NOMO-1 treated with DMSO at 0.1 percent for 48 hours (cell line): ENCODE measurements at regions not wholly inside any gene's neighbourhood (a gene's known extent, or its start where the extent isn't known, plus 50 kb on each side); places are given as distances from the start of the nearest gene placed in this dataset.
"Not testable (repeated sequence)": the region's sequence is repeated elsewhere in the genome, so short reads cannot be mapped to it uniquely, and the experiment has no call there.

ENCODE experiments used
- DNase-seq: peaks from one replicate; lab custom pipeline; 2025; ENCODE audit not compliant: unreplicated experiment; lab: John Stamatoyannopoulos, UW

DNA sequence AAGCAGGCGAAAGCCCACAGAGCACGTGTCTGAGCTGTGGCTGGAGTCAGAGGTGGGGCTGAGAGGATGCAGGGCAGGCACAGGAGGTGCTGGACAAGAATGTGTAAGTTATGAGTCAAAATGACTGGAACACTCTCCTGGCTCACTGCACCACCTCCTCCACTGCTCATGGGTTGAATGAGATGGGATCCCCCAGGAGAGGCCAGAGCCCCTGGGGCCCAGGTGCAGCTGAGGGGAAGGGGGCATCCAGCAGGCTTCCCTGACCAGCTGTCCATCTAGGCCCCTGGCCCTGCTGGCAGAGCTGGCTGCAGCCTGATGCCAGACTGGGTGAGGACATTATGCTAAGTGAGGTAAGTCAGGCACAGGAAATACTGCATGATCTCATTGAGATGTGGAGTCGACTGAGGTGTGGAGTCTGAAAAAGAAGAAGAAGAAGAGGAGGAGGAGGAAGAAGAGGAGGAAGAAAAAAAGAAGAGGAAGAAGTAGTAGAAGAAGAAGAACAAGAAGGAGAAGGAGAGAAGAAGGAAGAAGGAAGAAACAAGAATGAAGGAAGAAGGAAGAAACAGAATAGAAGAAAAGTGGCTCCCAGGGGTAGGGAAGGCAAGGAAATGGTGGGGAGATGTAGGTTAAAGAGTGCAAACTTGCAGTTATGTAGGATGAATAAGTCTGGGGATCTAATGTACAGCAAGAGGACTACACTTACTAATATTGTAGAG, 747.4 kb downstream of the UQCRFS1 start:
- DNase-seq: no peak

DNA sequence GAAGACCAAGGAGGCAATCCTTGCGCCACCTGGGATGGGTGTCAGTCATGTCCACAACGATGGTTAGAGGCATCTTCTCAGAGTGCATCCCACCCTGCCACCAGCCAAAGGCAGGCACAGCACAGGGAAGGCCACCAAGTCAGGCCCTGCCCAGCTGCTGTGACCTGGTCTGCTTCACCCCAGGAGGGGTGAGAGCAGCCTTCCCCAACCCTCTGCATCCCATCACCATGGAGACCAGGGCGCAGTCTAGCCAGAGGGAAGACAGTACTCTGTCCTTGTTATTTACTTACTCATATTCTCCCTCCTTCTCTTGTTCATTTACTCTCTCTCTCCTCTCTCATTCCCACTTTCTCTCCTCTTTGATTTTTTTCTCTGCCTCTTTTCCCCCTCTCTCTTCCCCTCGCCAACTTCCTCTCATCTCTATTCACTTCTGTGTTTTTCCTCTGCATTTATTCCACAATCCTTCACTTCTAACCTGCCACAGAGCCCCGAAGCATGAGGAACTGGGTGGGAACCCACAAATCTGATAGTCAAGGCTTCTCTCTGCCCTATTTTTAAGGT, 749.4 kb downstream of the UQCRFS1 start:
- DNase-seq: no peak

DNA sequence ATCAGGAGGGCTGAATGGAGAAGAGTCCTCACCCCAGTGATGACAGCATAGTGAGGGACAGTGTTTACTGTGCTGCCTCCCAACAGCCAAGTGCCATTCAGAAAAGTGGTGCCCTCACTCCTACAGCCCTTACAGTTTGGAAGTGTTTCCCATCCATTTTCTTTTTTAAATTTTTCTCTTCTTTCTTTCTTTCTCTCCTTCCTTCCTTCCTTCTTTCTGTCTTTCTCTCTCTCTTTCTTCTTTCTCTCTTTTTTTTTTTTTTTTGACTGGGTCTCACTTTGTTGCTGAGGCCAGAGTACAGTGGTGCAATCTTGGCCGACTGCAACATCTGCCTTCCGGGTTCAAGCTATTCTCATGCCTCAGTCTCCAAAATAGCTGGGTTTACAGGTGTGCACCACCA, 755.3 kb downstream of the UQCRFS1 start:
- no peak for DNase-seq

DNA sequence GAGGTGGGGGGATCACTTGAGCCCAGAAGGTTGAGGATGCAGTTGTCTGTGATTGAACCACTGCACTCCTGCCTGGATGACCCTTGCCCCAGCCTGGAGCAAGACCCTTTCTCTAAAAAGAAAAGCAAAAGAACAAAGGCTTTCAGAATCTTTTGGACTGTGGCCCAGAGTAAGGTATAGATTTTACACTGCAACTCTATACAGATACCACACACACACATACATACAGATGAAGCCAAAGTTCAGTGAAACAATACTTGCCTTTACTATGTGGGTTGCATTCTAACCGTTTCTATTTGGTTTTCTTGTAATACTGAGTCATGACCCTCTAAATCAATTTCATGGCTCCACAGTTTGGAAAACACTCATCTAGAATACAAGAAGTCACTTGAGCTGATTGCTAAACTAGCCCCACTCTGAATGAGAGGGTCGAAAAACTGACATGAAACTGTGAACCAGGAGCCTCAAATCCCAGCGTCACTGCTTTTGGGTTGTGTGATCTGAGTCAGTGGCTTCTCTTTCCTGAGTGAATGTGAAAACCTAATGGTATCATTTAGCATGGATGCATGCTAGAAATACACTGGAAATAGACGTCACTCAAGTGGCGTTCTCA, 756.1 kb downstream of the UQCRFS1 start:
- no peak for DNase-seq

DNA sequence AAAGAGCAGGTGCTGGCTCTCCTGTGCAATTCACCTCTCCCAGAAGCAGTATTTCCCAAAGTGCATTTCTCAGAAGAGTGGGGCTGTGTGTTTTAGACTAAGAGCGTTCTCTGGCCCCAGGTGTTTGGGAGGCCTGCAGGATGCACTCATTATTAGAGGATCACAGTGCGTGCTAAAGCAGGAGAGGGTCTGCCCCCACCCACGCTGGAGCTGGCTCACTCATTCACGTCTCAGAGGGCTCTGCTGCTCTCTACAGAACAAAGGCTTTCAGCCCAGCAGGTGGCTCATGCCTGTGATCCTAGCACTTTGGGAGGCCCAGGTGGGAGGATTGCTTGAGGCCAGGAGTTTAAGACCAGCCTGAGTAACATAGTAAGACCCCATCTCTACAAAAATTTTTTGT, 756.7 kb downstream of the UQCRFS1 start:
- DNase-seq: no peak

DNA sequence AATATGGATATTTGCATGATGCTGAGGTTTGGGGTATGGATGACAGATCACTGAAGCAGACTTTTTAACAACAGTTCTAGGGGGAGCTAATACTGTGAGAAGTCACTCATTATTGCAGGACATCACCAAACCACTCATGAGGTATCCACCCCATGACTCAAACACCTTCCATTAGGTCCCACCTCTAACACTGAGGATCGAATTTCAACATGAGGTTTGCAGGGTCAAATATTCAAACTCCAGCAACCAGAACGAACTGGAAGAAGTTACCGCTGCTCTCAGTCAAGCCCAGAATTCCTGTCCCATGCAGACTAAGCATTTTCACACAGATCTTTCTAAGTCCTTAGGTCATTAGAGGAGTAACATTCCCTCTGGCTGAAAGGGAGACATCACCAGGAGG, 758.9 kb downstream of the UQCRFS1 start:
- no peak for DNase-seq

DNA sequence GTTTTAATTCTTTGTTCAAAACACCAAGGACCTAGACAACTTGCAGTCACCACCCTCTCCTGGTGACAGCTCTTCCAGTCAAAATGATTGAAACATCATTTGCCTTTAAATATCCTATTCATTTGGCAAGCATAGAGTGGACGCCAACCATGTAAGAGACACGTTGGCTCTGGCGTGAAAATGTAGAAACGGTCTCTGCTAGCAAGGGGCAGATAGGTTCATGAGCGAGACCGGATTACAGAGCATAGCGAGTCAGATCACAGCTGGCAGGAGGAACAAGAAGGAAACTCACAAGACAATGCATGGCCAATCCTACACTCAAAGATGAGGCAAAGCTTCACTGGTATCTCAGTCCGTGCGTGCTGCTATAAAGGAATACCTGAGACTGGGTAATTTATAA, 759.5 kb downstream of the UQCRFS1 start:
- DNase-seq: no peak

DNA sequence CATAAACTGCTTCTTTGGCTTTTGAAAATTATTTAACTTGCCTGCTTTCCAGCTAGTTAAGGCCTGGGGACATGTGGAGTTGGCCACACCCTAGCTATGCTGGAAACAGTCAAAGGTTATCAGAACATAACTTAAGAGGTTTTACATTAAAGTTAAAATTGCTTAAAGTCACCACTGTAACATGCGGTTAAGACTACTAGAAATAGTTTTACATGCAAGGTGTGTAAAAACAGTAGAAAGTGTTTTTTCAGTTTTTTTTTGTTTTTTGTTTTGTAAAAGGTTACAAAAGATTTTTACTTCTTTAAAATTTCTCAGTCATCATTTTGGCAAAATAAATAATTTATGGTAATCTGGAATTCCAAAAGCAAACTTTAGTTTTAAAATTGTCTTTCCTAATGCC, 763.1 kb downstream of the UQCRFS1 start:
- no peak for DNase-seq

DNA sequence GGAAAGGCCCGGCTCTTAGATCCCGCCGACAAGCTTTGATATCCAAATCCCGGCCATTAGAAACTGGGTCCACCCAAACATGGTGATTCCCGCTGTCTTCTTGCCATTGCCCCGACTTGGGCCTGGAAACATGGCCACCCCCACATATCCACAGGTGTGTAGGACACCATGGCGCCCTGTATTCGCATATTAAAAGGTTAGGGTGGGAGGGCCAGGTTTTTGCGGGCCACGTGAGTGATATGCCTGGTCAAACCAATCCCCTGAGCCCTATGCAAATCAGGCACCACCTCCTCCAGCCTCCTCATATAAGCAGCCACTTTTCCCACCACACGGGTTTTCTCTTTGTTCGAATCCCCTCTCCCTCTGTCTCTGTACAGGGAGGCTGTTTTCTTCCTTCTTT, 766.4 kb downstream of the UQCRFS1 start:
- DNase-seq: no peak

DNA sequence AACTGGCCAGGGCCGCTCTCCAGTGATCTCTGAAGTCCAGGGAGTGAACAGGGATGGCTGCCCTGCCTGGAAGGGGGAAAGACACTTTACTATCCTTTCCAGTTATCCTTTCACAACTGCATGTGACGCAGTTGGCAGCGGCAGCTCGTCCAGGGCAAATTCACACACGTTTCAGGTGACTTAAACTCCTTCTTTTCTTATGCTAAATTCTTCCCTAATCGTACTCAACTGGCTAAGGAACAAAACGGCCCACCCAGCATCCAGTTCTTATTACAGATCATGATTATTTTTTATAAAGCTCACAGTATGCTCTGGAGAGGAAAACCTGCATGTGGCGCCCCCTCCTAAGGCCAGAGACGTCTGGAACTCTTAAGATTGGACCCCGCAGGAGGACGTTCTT, 767.1 kb downstream of the UQCRFS1 start:
- DNase-seq: no peak

DNA sequence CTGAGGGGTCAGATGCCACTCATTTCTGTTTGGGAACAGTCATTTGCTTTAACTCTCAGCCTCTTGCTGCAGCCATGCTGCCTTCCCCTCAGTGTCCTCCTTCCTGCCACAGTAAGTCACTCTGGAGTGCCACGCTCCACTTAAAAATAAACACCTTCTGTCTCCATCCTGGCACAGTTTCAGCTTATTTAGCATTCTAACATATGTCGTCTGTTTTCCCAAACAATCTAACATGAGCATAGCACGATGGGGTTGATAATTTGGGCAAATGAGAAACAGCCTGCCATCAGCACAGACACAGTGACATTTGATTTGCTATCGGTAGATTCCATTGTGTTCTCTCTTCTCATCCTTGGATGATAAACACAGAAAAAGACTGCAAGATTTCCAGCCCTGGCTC, 768.6 kb downstream of the UQCRFS1 start:
- DNase-seq: no peak

DNA sequence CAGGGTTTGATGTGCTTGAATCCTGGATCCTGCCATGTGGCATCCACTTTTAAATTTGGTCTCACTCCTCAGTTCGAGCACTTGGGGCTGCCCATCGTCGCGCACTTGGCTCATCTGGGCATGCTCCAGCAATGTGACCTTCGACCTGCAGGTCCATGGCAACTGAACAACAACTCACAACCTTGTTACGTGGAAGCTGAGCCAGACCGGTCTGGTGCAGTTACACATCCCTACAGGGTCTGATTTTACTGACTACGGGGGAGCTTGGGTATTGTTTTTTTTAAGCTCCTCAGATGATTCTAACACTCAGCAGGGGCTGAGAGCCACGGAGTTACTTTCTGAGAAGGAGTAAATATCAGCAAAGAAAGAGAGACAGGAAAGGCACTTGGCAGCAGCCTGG, 769.6 kb downstream of the UQCRFS1 start:
- DNase-seq: no peak

DNA sequence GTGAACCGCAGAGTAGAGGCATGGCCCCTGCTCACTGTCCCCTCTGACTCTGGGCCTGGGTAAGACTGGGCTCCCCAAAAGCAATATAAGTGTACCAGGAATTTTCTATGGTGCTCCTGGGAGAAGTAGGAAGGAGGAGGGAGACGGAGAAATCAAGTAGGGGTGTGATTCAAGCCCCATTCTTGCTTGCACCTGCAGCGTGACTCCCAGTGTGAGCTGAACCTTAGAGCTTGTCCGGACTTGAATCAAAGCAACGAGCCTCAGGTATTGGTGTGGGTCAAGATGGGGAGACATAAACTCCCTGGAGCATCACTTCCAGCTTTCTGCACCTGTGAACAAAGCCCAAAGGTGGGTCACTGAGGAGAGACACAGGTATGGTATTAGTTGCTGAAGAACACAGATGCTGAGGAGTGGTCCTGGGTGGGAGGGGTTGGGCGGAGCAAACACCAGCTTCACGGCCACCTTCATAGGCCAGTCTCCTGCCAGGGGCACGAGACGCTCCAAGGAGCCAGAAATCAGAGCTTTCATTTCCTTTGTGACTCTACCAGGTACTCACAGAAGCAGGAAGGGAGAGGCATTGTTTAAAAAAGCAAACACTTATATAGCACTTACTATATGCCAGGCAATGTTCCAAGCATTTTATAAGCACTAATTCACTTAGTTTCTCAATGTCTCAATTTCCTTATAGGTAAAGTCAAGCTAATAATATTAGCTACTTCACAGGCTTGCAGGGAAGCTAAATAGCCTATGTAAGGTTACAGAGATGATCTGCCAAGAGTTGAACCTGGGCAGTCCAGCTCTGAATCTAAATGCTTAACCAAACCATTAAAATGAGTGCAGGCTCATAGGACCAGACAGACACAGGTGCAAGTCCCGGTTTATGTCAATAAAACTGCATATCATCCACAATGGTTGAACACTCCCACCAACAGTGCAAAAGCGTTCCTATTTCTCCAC, 775.3 kb downstream of the UQCRFS1 start:
- DNase-seq: no peak

DNA sequence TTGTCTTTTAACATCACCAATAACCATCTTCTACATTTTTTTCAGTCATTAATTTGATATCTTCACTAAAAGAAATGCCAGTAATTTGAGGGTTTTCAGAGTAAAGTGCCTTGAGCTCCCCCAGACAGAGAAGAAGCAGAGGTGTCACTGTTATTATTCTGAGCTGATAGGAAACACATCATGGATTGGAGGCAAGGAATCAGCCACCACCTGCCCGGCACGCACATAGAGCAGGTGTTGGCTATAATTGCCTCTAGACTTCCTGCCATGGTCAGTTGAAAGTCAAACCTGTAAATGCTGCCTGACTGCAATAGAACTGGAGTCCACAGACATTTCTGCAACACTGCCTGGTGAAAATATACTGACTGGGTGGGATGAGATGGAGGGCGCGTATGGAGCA, 776.6 kb downstream of the UQCRFS1 start:
- no peak for DNase-seq

DNA sequence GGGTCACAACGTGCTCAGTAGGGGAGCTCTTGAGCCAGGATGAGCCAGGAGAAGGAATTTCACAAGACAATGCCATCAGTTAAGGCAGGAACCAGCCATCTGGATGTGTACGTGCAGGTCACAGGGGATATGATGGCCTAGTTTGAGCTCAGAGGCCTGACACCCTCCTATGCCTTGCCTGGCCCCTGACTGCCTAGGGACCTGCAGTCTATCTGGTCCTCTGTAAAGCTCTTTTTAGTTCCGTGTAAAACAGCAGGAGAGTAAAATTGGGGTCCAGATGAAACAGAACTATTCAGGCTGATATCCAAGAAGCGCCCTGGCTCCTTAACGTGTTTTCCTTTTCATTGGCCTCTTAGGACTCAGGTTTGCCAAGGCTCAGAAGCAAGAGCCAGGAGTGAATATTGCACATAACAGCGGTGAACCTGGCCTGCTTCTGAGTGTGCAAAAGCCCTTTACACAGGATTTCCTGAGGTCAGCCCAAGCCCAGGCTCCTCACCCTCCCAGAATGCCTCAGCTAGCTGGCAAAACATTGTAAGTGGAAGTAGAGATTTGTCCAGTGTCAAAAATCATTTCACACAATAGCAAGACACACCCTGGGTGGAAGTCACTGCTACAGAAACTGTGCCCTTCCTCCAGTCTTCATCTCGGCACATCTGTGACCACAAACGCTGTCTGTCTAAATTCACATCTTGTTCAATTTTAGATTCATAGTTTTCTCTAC, 777.2 kb downstream of the UQCRFS1 start:
- DNase-seq: no peak

DNA sequence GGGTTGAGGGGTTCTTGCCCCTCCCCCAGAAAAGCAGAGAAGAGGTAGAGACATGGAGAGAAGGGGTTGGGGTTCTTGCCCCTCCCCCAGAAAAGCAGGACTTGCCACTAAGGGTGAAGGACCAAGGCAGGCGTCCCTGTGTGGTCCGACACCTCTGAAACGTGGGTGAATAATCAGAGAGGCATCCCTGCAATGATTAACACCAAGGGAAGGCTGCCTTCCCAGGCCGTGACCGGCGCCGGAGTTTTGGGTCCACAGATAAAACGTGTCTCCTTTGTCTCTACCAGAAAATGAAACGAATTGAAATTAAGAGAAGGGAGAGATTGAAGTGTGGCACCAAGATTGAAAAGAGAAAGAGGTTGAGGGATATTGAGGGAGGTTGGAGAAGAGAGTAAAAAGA, 778.2 kb downstream of the UQCRFS1 start:
- not testable (repeated sequence) for DNase-seq

DNA sequence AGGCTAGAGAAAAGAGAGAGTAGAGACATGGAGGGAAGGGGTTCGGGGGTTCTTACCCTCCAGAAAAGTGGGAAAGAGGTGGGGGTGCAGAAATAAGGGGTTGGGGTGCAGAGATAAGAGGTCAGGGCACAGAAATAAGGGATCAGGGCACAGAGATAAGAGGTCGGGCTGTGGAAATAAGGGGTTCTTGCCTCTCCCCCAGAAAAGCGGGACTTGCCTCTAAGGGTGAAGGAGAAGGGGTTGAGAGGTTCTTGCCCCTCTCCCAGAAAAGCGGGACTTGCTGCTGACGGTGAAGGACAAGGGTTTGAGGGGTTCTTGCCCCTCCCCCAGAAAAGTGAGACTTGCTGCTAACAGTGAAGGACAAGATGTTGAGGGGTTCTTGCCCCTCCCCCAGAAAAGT, 778.6 kb downstream of the UQCRFS1 start:
- not testable (repeated sequence) for DNase-seq

DNA sequence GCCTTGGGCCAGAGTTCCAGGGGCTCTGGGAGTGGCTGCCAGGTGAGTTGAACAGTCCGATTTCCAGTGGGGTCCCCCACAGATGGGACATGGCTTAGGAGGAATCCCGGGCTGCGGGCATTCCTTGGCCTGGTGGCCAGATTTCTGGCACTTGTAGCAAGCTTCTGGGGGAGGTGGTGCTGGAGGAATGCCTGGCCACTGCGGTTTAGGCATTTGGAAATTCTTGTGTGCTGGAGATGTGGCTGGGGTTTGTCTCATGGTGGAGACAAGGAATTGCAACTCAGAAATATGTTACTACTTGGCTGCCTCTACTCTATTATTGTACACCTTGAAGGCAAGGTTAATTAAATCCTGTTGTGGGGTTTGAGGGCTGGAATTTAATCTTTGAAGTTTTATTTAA, 779.8 kb downstream of the UQCRFS1 start:
- not testable (repeated sequence) for DNase-seq

DNA sequence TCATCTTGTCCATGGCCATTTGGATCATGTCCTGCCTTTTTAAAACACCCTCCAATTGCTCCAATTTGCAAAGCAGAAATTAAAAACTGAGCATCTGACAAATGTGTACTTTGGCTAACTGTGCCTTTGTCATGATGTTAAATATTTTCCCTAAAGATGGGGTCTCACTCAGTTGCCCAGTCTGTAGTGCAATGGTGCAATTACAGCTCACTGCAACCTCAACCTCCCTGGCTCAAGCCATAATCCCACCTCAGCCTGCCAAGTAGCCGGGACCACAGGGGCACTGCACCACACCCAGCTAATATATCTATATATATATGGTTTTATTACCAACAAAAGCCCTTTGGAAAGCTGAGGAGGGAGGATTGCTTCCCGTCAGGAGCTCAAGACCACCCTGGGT, 782.7 kb downstream of the UQCRFS1 start:
- DNase-seq: no peak

DNA sequence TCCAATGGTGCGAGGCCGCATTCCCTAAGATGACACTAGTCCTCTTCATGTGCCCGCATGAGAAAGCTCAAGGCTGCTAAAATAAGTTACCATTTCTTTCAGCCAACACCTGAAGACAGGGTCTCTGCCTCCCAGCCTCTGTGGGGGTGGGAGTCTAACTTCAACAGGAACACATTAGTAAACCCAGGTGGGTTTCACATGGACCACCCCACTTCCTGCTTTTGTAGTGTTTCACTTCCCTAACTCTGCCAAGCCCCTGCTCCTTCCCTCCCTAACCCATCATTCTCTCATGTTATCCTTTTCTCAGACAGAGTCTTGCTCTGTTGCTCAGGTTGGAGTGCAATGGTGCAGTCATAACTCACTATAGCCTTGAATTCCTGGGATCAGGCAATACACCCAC, 783.6 kb downstream of the UQCRFS1 start:
- no peak for DNase-seq
